ENCODE measurements at regions not wholly inside any gene's neighbourhood (a gene's known extent, or its start where the extent isn't known, plus 50 kb on each side); places are given as distances from the start of the nearest gene placed in this dataset.

DNA sequence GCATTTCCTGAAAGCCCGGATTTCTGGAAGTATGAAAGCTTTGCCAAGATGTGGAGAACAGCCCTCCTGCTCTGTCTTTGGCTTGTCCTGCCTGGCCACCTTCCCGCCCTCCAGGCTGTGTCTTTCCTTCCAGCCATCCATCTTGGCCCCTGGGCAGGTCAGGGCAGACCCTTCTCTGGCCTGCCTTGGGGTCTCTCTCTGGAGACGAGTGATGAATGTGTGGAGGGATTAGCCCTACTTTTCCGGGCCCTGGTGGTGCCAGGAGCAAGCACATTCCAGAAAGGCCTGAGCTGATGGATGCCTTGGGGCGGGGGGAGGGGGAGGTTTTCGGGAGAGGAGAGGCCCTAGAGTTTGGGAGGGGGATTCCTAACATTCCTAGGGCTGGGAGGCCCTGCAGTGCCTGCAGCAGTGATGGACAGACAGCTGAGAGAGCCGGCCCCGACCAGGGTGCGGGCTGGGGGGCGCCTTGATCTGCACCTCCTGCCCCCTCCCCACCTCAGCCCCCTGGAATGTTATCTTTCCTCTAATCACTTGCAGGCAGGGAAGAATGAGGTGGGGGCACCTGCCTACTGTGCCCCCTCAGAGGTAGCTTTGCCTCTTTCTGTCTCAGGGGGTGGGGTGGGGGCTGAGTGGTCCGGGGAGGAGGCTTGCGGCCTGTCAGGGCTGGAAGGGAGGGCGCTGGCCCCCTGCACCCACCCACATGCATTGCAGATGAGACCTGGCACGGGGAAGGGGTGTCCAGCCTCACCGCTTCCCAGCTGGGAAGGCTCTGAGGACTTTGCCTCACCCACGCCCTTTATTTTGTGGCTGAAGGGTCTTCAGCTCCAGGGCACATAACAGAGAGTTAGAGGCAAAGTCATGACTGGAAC, 156.2 kb downstream of the DDX1 start:
- Histone ChIP-seq H3K9me3 (ENCODE audit: low read depth, low read length) (no peaks in the 10 kb centered on the region), H4K20me1 (ENCODE audit: insufficient read depth, low read length) (no peaks in the 10 kb centered on the region), H3K27me3 (ENCODE audit: insufficient read depth, low read length) (no peaks in the 10 kb centered on the region), H3K4me2 (ENCODE audit: insufficient read depth, low read length) (no peak overlapping the region), H3K4me3 (ENCODE audit: insufficient read depth, low read length) (no peak overlapping the region), H3K36me3 (ENCODE audit: insufficient read depth, low read length) (no peaks in the 10 kb centered on the region), H3K79me2 (ENCODE audit: insufficient read depth, low read length) (no peaks in the 10 kb centered on the region), H2AFZ (ENCODE audit: low read length) (no peak overlapping the region), H3K4me1 (ENCODE audit: insufficient read depth, low read length) (no peaks in the 10 kb centered on the region), H3K27ac (ENCODE audit: low read depth, low read length) (no peak overlapping the region)
- no peak for DNase-seq (ENCODE audit: insufficient read length, low spot score, missing footprints)
- TF ChIP-seq, protein P1, sequence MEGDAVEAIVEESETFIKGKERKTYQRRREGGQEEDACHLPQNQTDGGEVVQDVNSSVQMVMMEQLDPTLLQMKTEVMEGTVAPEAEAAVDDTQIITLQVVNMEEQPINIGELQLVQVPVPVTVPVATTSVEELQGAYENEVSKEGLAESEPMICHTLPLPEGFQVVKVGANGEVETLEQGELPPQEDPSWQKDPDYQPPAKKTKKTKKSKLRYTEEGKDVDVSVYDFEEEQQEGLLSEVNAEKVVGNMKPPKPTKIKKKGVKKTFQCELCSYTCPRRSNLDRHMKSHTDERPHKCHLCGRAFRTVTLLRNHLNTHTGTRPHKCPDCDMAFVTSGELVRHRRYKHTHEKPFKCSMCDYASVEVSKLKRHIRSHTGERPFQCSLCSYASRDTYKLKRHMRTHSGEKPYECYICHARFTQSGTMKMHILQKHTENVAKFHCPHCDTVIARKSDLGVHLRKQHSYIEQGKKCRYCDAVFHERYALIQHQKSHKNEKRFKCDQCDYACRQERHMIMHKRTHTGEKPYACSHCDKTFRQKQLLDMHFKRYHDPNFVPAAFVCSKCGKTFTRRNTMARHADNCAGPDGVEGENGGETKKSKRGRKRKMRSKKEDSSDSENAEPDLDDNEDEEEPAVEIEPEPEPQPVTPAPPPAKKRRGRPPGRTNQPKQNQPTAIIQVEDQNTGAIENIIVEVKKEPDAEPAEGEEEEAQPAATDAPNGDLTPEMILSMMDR (IDR thresholded peaks at IDR 0.05; ENCODE audit: extremely low read depth, low read depth, low read length) = no peak

DNA sequence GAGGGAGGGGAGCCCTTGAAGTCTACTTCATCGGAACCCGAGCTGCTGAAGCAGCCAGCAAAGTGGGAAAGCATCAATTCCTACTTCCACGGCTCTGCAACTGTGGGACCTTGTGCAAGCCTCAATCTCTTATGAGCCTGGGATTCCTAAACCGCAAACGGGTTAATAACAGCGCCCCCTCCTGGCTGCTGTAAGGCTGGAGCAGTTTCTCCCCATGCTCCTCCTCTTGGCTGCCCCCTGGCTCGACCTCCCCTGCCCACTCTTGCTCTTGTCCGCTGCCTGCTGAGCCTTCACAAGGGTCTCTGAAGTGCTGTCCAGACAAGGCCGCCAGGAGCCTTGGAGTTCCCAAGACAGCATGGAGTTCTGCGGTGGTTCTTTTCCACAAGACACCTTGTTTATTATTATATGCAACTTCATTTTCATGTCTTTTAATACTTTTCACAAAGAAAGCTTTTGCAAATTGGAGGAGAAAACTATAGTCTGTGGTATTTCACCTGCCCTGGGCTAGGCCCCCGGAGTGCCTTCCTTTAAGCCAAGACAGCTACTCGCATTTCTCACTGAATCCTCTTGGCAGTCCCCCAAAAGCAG, 157.2 kb downstream of the DDX1 start:
- Histone ChIP-seq H3K4me2 (ENCODE audit: insufficient read depth, low read length) (no peak overlapping the region), H3K36me3 (ENCODE audit: insufficient read depth, low read length) (no peaks in the 10 kb centered on the region), H3K9me3 (ENCODE audit: low read depth, low read length) (no peaks in the 10 kb centered on the region), H2AFZ (ENCODE audit: low read length) (no peak overlapping the region), H4K20me1 (ENCODE audit: insufficient read depth, low read length) (no peaks in the 10 kb centered on the region), H3K4me1 (ENCODE audit: insufficient read depth, low read length) (no peaks in the 10 kb centered on the region), H3K79me2 (ENCODE audit: insufficient read depth, low read length) (no peaks in the 10 kb centered on the region), H3K4me3 (ENCODE audit: insufficient read depth, low read length) (no peak overlapping the region), H3K27me3 (ENCODE audit: insufficient read depth, low read length) (no peaks in the 10 kb centered on the region), H3K27ac (ENCODE audit: low read depth, low read length) (no peak overlapping the region)
- TF ChIP-seq, protein P1 (IDR thresholded peaks at IDR 0.05; ENCODE audit: extremely low read depth, low read depth, low read length) = peak; percentile 42
- DNase-seq (ENCODE audit: insufficient read length, low spot score, missing footprints) = no peak

DNA sequence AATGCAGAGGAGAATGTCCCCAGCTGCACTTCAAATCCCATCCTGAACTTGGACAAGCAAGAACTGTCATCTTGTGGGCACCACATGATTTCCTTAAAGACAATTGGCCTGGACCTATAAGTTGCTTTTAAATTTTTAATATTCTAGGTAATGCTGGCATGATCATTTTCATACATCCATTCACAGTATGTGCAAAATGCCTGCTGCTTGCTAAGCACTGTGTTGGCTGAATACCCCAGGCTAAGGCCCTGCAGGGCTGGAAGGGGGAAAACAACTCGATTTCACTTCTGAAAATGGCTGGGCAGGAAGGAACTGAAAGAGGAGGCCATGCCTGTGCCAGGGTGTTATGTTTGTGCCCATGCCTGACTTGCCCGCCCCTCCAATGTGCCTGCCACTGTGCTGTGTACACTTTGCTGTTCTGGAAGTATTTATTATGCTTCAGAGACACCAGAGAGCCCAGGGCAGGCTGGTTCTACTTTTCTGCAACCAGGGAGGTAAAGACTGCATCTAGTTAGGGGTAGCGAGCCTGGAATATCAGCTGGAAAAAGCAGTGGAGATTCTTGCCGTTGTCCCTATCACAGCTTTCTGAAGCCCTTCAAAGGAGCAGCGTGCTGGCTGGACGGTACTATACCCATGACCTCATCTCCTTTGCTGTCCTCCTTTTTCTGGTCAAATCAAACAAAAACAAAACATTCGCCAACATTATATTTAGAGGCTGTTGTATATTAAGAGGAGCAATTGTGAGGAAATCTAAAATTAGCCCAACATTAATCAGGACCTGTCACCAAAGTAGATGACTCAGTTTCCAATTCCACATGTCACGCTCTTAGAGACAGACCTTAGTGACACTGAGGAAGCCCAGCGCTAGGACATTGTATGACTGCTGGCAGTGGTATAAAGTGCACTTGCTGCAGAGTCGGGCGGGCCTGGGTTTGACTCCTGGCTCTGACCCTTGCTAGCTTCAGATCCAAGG, 158.1 kb downstream of the DDX1 start:
- H4K20me1 ChIP-seq (ENCODE audit: insufficient read depth, low read length) = no peaks in the 10 kb centered on the region
- no peaks in the 10 kb centered on the region for H3K9me3 ChIP-seq (ENCODE audit: low read depth, low read length)
- no peak overlapping the region for H3K27ac ChIP-seq (ENCODE audit: low read depth, low read length)
- H3K4me2 ChIP-seq (ENCODE audit: insufficient read depth, low read length) = no peak overlapping the region
- TF ChIP-seq, protein P1 (IDR thresholded peaks at IDR 0.05; ENCODE audit: extremely low read depth, low read depth, low read length) = no peak
- H2AFZ ChIP-seq (ENCODE audit: low read length) = no peak overlapping the region
- no peak for DNase-seq (ENCODE audit: insufficient read length, low spot score, missing footprints)
- H3K27me3 ChIP-seq (ENCODE audit: insufficient read depth, low read length) = no peaks in the 10 kb centered on the region
- H3K79me2 ChIP-seq (ENCODE audit: insufficient read depth, low read length) = no peaks in the 10 kb centered on the region
- H3K4me3 ChIP-seq (ENCODE audit: insufficient read depth, low read length) = no peak overlapping the region
- H3K36me3 ChIP-seq (ENCODE audit: insufficient read depth, low read length) = no peaks in the 10 kb centered on the region
- H3K4me1 ChIP-seq (ENCODE audit: insufficient read depth, low read length) = no peaks in the 10 kb centered on the region

Measured in osteoblast (primary cell).